OCI-LY1 (cell line): ENCODE measurements at regions not wholly inside any gene's neighbourhood (a gene's known extent, or its start where the extent isn't known, plus 50 kb on each side); places are given as distances from the start of the nearest gene placed in this dataset.

Source experiments
- H2AFZ ChIP-seq: fragments of 200-600 bp; sonication (generic), shearing (Covaris generic); 2 replicates; pipeline ENCODE4 v1.6.0; 2014; ENCODE audit warnings: antibody characterized with exemption, mild to moderate bottlenecking, low read length
- H3F3A ChIP-seq: fragments of 200-600 bp; sonication (generic), shearing (Covaris generic); 2 replicates; pipeline ENCODE4 v1.6.0; 2014; ENCODE audit warnings: mild to moderate bottlenecking, antibody characterized with exemption, low read length, moderate library complexity; ENCODE audit not compliant: insufficient read depth
- H3K27ac ChIP-seq: fragments of 200-600 bp; sonication (generic); 2 replicates; pipeline ENCODE4 v1.5.1; 2014; ENCODE audit warnings: low read length, mixed run types, mild to moderate bottlenecking, low read depth; ENCODE audit not compliant: poor library complexity, severe bottlenecking
- H3K27me3 ChIP-seq: fragments of 200-600 bp; sonication (generic); 2 replicates; pipeline ENCODE4 v1.6.0; 2014; ENCODE audit warnings: antibody characterized with exemption, mild to moderate bottlenecking, low read length, moderate library complexity; ENCODE audit not compliant: insufficient read depth
- H3K36me3 ChIP-seq: fragments of 200-600 bp; sonication (generic); 2 replicates; pipeline ENCODE4 v1.6.1; 2014; ENCODE audit warnings: mild to moderate bottlenecking, antibody characterized with exemption, low read length, moderate library complexity, mixed read lengths; ENCODE audit not compliant: insufficient read depth
- H3K4me1 ChIP-seq: fragments of 200-600 bp; sonication (generic); 2 replicates; pipeline ENCODE4 v1.5.1; 2014; ENCODE audit warnings: mild to moderate bottlenecking, low read length, moderate library complexity; ENCODE audit not compliant: insufficient read depth, severe bottlenecking
- H3K4me2 ChIP-seq: fragments of 200-600 bp; sonication (generic), shearing (Covaris generic); 2 replicates; pipeline ENCODE4 v1.6.1; 2014; ENCODE audit warnings: low read length
- H3K4me3 ChIP-seq: fragments of 200-600 bp; sonication (generic); 2 replicates; pipeline ENCODE4 v1.5.1; 2014; ENCODE audit warnings: low read length, low read depth, mild to moderate bottlenecking, mixed read lengths; ENCODE audit not compliant: poor library complexity, severe bottlenecking
- H3K79me2 ChIP-seq: fragments of 200-600 bp; shearing (Covaris generic); 2 replicates; pipeline ENCODE4 v1.6.1; 2016; ENCODE audit warnings: mixed run types, low read length, mixed read lengths; ENCODE audit not compliant: insufficient read depth
- H3K9ac ChIP-seq: fragments of 200-600 bp; sonication (generic), shearing (Covaris generic); 2 replicates; pipeline ENCODE4 v1.6.1; 2014; ENCODE audit warnings: mild to moderate bottlenecking, low read length, mixed read lengths
- H3K9me2 ChIP-seq: fragments of 200-600 bp; sonication (generic), shearing (Covaris generic); 2 replicates; pipeline ENCODE4 v1.6.1; 2014; ENCODE audit warnings: low read depth, mild to moderate bottlenecking, low read length, mixed read lengths
- H3K9me3 ChIP-seq: fragments of 200-600 bp; shearing (Covaris generic); 2 replicates; pipeline ENCODE4 v1.6.1; 2014; ENCODE audit warnings: low read length, mixed read lengths
- H4K20me1 ChIP-seq: fragments of 200-600 bp; sonication (generic), shearing (Covaris generic); 2 replicates; pipeline ENCODE4 v1.6.0; 2016; ENCODE audit warnings: mild to moderate bottlenecking, low read length; ENCODE audit not compliant: insufficient read depth
- CTCF ChIP-seq: fragments of 200-600 bp; sonication (generic), shearing (Covaris generic); IDR thresholded peaks from 2 replicates; pipeline ENCODE4 v1.5.1; 2017; ENCODE audit warnings: mild to moderate bottlenecking, antibody characterized with exemption, low read length, moderate library complexity, mixed read lengths
- EZH2 ChIP-seq: fragments of 200-600 bp; sonication (generic), shearing (Covaris generic); IDR thresholded peaks from 2 replicates; pipeline ENCODE4 v1.8.0; 2017; ENCODE audit warnings: borderline replicate concordance, mixed run types, mild to moderate bottlenecking, antibody characterized with exemption, low read length, moderate library complexity, mixed read lengths

- no peak overlapping the region for H3K4me3 ChIP-seq
- H4K20me1 ChIP-seq = no peaks in the 10 kb centered on the region
- H3K27ac ChIP-seq = no peak overlapping the region
- H3K36me3 ChIP-seq = no peaks in the 10 kb centered on the region
- H2AFZ ChIP-seq = no peak overlapping the region
- H3K9me3 ChIP-seq = no peaks in the 10 kb centered on the region
- no peaks in the 10 kb centered on the region for H3K4me1 ChIP-seq
- no peak overlapping the region for H3K4me2 ChIP-seq
- no peaks in the 10 kb centered on the region for H3K9me2 ChIP-seq
- no peak for TF ChIP-seq EZH2
- TF ChIP-seq CTCF = no peak; the same call in 1 of the 2 replicates
- no peaks in the 10 kb centered on the region for H3K27me3 ChIP-seq
- no peak overlapping the region for H3K9ac ChIP-seq
- H3K79me2 ChIP-seq = no peaks in the 10 kb centered on the region
- no peaks in the 10 kb centered on the region for H3F3A ChIP-seq
Observed at GRCh38 chr14:61160798-61161197, 120.3 kb downstream of the TMEM30B start.

- Histone ChIP-seq H3K9ac (no peak overlapping the region), H3K9me2 (no peaks in the 10 kb centered on the region), H3K79me2 (no peaks in the 10 kb centered on the region), H3K4me1 (no peaks in the 10 kb centered on the region), H3K4me3 (no peak overlapping the region), H2AFZ (no peak overlapping the region), H4K20me1 (no peaks in the 10 kb centered on the region), H3K4me2 (no peak overlapping the region), H3K27me3 (no peaks in the 10 kb centered on the region), H3K36me3 (no peaks in the 10 kb centered on the region), H3K27ac (no peak overlapping the region), H3F3A (no peaks in the 10 kb centered on the region), H3K9me3 (no peaks in the 10 kb centered on the region)
- TF ChIP-seq CTCF (no peak), EZH2 (no peak)
Observed at GRCh38 chr14:61154641-61155040, 126.5 kb downstream of the TMEM30B start.

- Histone ChIP-seq H3K9me2 (no peaks in the 10 kb centered on the region), H3F3A (no peaks in the 10 kb centered on the region), H3K4me2 (no peak overlapping the region), H3K79me2 (no peaks in the 10 kb centered on the region), H3K4me3 (no peak overlapping the region), H3K9me3 (no peaks in the 10 kb centered on the region), H3K9ac (no peak overlapping the region), H3K4me1 (no peaks in the 10 kb centered on the region), H3K36me3 (no peaks in the 10 kb centered on the region), H2AFZ (no peak overlapping the region), H3K27ac (no peak overlapping the region), H3K27me3 (no peaks in the 10 kb centered on the region), H4K20me1 (no peaks in the 10 kb centered on the region)
- TF ChIP-seq EZH2 = no peak
Observed at GRCh38 chr14:61153914-61154545, 127.1 kb downstream of the TMEM30B start.

DNA sequence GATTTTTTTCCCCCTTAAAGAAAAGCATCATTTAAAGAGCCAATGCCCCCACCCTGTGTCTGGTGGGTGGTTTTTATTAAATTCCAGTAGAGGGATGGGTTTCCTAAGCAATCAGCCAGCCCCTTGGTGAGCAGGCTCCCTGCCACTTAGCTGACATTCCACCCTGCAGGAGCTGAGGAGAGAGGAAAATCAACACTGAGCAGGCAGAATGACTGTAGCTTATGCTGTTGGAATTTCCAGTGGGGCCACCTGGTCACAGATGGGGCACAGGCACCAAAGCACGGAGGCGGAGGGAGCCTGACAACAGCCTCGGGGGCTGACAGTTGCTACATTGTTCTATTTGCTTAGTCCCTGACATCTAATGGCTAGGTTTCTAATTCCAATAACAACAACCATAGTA lies 127.7 kb downstream of the TMEM30B start:
- H3K4me3 ChIP-seq = no peak overlapping the region
- no peaks in the 10 kb centered on the region for H3K4me1 ChIP-seq
- no peak for TF ChIP-seq EZH2
- no peaks in the 10 kb centered on the region for H3F3A ChIP-seq
- no peak overlapping the region for H2AFZ ChIP-seq
- no peak overlapping the region for H3K9ac ChIP-seq
- H3K9me2 ChIP-seq = no peaks in the 10 kb centered on the region
- no peak overlapping the region for H3K27ac ChIP-seq
- H3K79me2 ChIP-seq = no peaks in the 10 kb centered on the region
- H3K9me3 ChIP-seq = no peaks in the 10 kb centered on the region
- H3K27me3 ChIP-seq = no peaks in the 10 kb centered on the region
- no peaks in the 10 kb centered on the region for H4K20me1 ChIP-seq
- no peaks in the 10 kb centered on the region for H3K36me3 ChIP-seq
- no peak overlapping the region for H3K4me2 ChIP-seq
